ENCODE measurements at regions not wholly inside any gene's neighbourhood (a gene's known extent, or its start where the extent isn't known, plus 50 kb on each side); places are given as distances from the start of the nearest gene placed in this dataset.

GRCh38 chr12:67419810-67420209 is 150.7 kb downstream of the CAND1 start:
- no peaks in the 10 kb centered on the region for H3K27me3 Mint-ChIP-seq (ENCODE audit: low read depth)
- no peaks in the 10 kb centered on the region for H3K79me2 ChIP-seq (ENCODE audit: insufficient read depth, low read length)
- no peak overlapping the region for H2BK5ac ChIP-seq (ENCODE audit: insufficient read length, low read length)
- H4K91ac ChIP-seq (ENCODE audit: insufficient read length, low read depth, low read length) = no peak overlapping the region
- H3K4me3 Mint-ChIP-seq = 0 out of 5 replicates have a peak overlapping the region, but pooled peaks of 1 of the 2 experiments have one; percentile 36
- no peak overlapping the region for H3T11ph ChIP-seq (ENCODE audit: low read length)
- H3K27ac ChIP-seq (ENCODE audit: insufficient read length, low read depth, low read length) = no peak overlapping the region
- H3K4me1 ChIP-seq (ENCODE audit: insufficient read depth, low read length) = peaks cover 4% of the 10 kb centered on the region; the same call in 1 of the 2 replicates
- no peak overlapping the region for H3K23ac ChIP-seq (ENCODE audit: insufficient read length, low read depth, low read length)
- WGBS (ENCODE audit: extremely low coverage, insufficient read length, low lambda C conversion rate) = no CpG with 5 or more reads among the region's 7 CpGs
- H2BK15ac ChIP-seq (ENCODE audit: low read depth, low read length) = no peak overlapping the region
- H3K23me2 ChIP-seq (ENCODE audit: insufficient read length, low read depth, low read length, poor library complexity, severe bottlenecking) = no peaks in the 10 kb centered on the region
- no peak overlapping the region for H2BK20ac ChIP-seq (ENCODE audit: low read depth, low read length, poor library complexity, severe bottlenecking)
- H3K18ac ChIP-seq (ENCODE audit: insufficient read length, low read depth, low read length) = no peak overlapping the region
- no peak overlapping the region for H3K14ac ChIP-seq (ENCODE audit: insufficient read depth, low read length)
- no peaks in the 10 kb centered on the region for H3K9me3 ChIP-seq (ENCODE audit: control insufficient read depth, low read depth, low read length)
- H3K4me2 ChIP-seq (ENCODE audit: insufficient read depth, insufficient read length, low read length) = no peak overlapping the region
- no peak overlapping the region for H2BK12ac ChIP-seq (ENCODE audit: insufficient read length, low read depth, low read length)
- H2AFZ ChIP-seq (ENCODE audit: low read length) = no peak overlapping the region
- H3K27me3 ChIP-seq (ENCODE audit: insufficient read depth, low read length) = no peaks in the 10 kb centered on the region
- H2BK120ac ChIP-seq (ENCODE audit: low read depth, low read length, poor library complexity, severe bottlenecking) = no peak overlapping the region
- no peak overlapping the region for H3K9ac ChIP-seq (ENCODE audit: extremely low read depth, insufficient read length, low read length)
- no peak overlapping the region for H3K56ac ChIP-seq (ENCODE audit: insufficient read length, low read depth, low read length)
- no peaks in the 10 kb centered on the region for H3K36me3 Mint-ChIP-seq (ENCODE audit: insufficient read depth in 1 of 3, low read depth in 3 of 3)
- no peak overlapping the region for H2AK5ac ChIP-seq (ENCODE audit: insufficient read length, low read length)
- peak; percentile 41 for DNase-seq
- H3K4ac ChIP-seq (ENCODE audit: low read depth, low read length) = no peak overlapping the region
- H4K20me1 ChIP-seq (ENCODE audit: control insufficient read depth, insufficient read depth, insufficient read length) = no peaks in the 10 kb centered on the region
- H3K79me1 ChIP-seq (ENCODE audit: insufficient read depth, low read depth, low read length, poor library complexity, severe bottlenecking) = no peaks in the 10 kb centered on the region
- H4K8ac ChIP-seq (replicated peaks; ENCODE audit: insufficient read length, low read depth, low read length) = no peak overlapping the region
- no peak overlapping the region for H4K5ac ChIP-seq (ENCODE audit: insufficient read length, low read depth, low read length)
- H3K27ac Mint-ChIP-seq = peak overlapping the region in 2 of 3 experiments; percentile 15 to 22; a peak in 3 of 7 replicates
- peaks cover 27 to 31% of the 10 kb centered on the region in 2 experiments for H3K4me1 Mint-ChIP-seq
- H3K9me3 Mint-ChIP-seq = no peaks in the 10 kb centered on the region
- TF ChIP-seq CTCF (conservative IDR thresholded peaks at IDR 0.05) = no peak
